HEK293 (cell line): ENCODE measurements at regions not wholly inside any gene's neighbourhood (a gene's known extent, or its start where the extent isn't known, plus 50 kb on each side); places are given as distances from the start of the nearest gene placed in this dataset.

Source experiments
- BCL11A ChIP-seq: fragments of 450-650 bp; formaldehyde crosslinking; IDR thresholded peaks from 2 replicates; pipeline ENCODE4 v1.5.1; 2016; ENCODE audit warnings: low read depth, missing biosample characterization, missing genetic modification characterization
- ZBTB7A ChIP-seq: fragments of 450-650 bp; formaldehyde crosslinking; IDR thresholded peaks from 2 replicates; pipeline ENCODE4 v1.5.1; 2016; ENCODE audit warnings: low read depth, missing biosample characterization, missing genetic modification characterization
- ZFP3 ChIP-seq: fragments of 450-650 bp; formaldehyde crosslinking; IDR thresholded peaks from 2 replicates; pipeline ENCODE4 v1.5.1; 2016; ENCODE audit warnings: low read depth, missing biosample characterization, missing genetic modification characterization
- TF ChIP-seq, protein P1 (sequence below): fragments of 450-650 bp; formaldehyde crosslinking; IDR thresholded peaks from 2 replicates; pipeline ENCODE4 v1.5.1; 2016; ENCODE audit warnings: missing biosample characterization, missing genetic modification characterization

DNA sequence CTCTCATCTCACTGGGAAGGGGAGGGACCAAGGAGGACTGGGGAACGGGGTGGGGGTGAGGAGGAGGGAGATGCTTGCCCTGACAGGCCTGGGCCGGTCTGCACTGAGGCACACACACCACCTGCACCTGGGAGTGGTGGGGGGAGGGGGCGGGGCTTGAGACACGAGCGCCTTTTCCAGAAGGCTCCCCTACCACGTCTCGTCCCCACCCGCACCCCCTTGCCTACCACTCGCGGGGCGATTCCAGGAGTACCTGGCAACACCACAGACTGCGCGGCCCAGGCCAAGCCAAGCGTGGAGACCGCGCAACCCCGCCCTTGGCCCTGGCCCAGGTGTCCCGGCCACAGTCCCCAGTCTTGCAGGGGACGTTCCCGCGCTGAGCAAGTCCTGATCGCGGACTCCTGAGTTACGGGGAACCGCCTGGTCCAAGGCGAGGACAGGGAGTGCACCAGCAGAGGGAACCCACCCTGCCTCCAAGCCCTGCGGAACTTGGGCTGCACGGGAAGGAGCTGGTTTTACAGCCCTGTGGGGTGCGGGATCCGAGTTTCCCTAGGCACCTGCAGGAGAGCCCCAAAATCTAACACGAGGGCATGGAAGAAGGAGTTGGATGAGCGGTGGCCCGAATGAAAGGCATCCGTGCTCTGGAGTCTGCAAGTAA, 68.1 kb upstream of the SH3GL3 start:
- TF ChIP-seq BCL11A (no peak), ZBTB7A (no peak), ZFP3 (no peak)
- TF ChIP-seq, protein P1, sequence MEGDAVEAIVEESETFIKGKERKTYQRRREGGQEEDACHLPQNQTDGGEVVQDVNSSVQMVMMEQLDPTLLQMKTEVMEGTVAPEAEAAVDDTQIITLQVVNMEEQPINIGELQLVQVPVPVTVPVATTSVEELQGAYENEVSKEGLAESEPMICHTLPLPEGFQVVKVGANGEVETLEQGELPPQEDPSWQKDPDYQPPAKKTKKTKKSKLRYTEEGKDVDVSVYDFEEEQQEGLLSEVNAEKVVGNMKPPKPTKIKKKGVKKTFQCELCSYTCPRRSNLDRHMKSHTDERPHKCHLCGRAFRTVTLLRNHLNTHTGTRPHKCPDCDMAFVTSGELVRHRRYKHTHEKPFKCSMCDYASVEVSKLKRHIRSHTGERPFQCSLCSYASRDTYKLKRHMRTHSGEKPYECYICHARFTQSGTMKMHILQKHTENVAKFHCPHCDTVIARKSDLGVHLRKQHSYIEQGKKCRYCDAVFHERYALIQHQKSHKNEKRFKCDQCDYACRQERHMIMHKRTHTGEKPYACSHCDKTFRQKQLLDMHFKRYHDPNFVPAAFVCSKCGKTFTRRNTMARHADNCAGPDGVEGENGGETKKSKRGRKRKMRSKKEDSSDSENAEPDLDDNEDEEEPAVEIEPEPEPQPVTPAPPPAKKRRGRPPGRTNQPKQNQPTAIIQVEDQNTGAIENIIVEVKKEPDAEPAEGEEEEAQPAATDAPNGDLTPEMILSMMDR (tag by site-specific recombination) = no peak
